ENCODE measurements at regions not wholly inside any gene's neighbourhood (a gene's known extent, or its start where the extent isn't known, plus 50 kb on each side); places are given as distances from the start of the nearest gene placed in this dataset.

- TF ChIP-seq MAX (IDR thresholded peaks at IDR 0.05) (no peak), ZBTB7A (IDR thresholded peaks at IDR 0.05; ENCODE audit: low read depth) (no peak), TCF12 (IDR thresholded peaks at IDR 0.05; ENCODE audit: low read depth) (no peak), EP300 (IDR thresholded peaks at IDR 0.05; ENCODE audit: borderline replicate concordance) (no peak), CREB1 (IDR thresholded peaks at IDR 0.05; ENCODE audit: low read depth) (no peak), RAD21 (IDR thresholded peaks at IDR 0.05; ENCODE audit: low read depth) (no peak), TEAD4 (IDR thresholded peaks at IDR 0.05) (no peak), CEBPB (IDR thresholded peaks at IDR 0.05) (no peak), YY1 (IDR thresholded peaks at IDR 0.05; ENCODE audit: low read depth) (no peak), FOXM1 (IDR thresholded peaks at IDR 0.05; ENCODE audit: borderline replicate concordance, low read depth) (no peak), USF1 (IDR thresholded peaks at IDR 0.05) (no peak), EGR1 (IDR thresholded peaks at IDR 0.05) (no peak), REST (IDR thresholded peaks at IDR 0.05; ENCODE audit: low read depth) (no peak)
Observed at GRCh38 chr1:112188611-112189010, 199.1 kb upstream of the KCND3 start.

GRCh38 chr1:112196008-112196588 is 199.9 kb upstream of the CTTNBP2NL start:
- no peak for TF ChIP-seq TCF12 (IDR thresholded peaks at IDR 0.05; ENCODE audit: low read depth)
- no peak for TF ChIP-seq RAD21 (IDR thresholded peaks at IDR 0.05; ENCODE audit: low read depth)
- TF ChIP-seq EP300 (IDR thresholded peaks at IDR 0.05; ENCODE audit: borderline replicate concordance), result no peak
- no peak for TF ChIP-seq ZBTB7A (IDR thresholded peaks at IDR 0.05; ENCODE audit: low read depth)
- TF ChIP-seq CEBPB (IDR thresholded peaks at IDR 0.05), result no peak
- no peak for TF ChIP-seq REST (IDR thresholded peaks at IDR 0.05; ENCODE audit: low read depth)

GRCh38 chr1:112196731-112197130 is 199.3 kb upstream of the CTTNBP2NL start:
- no peak for TF ChIP-seq YY1 (IDR thresholded peaks at IDR 0.05; ENCODE audit: low read depth)
- TF ChIP-seq CREB1 (IDR thresholded peaks at IDR 0.05; ENCODE audit: low read depth), result no peak
- no peak for TF ChIP-seq USF1 (IDR thresholded peaks at IDR 0.05)
- TF ChIP-seq EP300 (IDR thresholded peaks at IDR 0.05; ENCODE audit: borderline replicate concordance), result no peak
- TF ChIP-seq TEAD4 (IDR thresholded peaks at IDR 0.05), result no peak
- no peak for TF ChIP-seq NFIC (IDR thresholded peaks at IDR 0.05)
- no peak for TF ChIP-seq EGR1 (IDR thresholded peaks at IDR 0.05)

- TF ChIP-seq ZBTB7A (IDR thresholded peaks at IDR 0.05; ENCODE audit: low read depth), result no peak
- no peak for TF ChIP-seq REST (IDR thresholded peaks at IDR 0.05; ENCODE audit: low read depth)
- no peak for TF ChIP-seq EGR1 (IDR thresholded peaks at IDR 0.05)
- no peak for TF ChIP-seq FOXM1 (IDR thresholded peaks at IDR 0.05; ENCODE audit: borderline replicate concordance, low read depth)
- no peak for TF ChIP-seq USF1 (IDR thresholded peaks at IDR 0.05)
- TF ChIP-seq MAX (IDR thresholded peaks at IDR 0.05), result no peak
- no peak for TF ChIP-seq CREB1 (IDR thresholded peaks at IDR 0.05; ENCODE audit: low read depth)
- no peak for TF ChIP-seq TEAD4 (IDR thresholded peaks at IDR 0.05)
- TF ChIP-seq TCF12 (IDR thresholded peaks at IDR 0.05; ENCODE audit: low read depth), result no peak
- no peak for TF ChIP-seq TAF1 (IDR thresholded peaks at IDR 0.05; ENCODE audit: low read depth)
- no peak for TF ChIP-seq EP300 (IDR thresholded peaks at IDR 0.05; ENCODE audit: borderline replicate concordance)
- no peak for TF ChIP-seq NFIC (IDR thresholded peaks at IDR 0.05)
- no peak for TF ChIP-seq CEBPB (IDR thresholded peaks at IDR 0.05)
- no peak for TF ChIP-seq YY1 (IDR thresholded peaks at IDR 0.05; ENCODE audit: low read depth)
Observed at GRCh38 chr1:112209493-112209892, 186.5 kb upstream of the CTTNBP2NL start.

Data from Ishikawa (cell line).